Epidermal melanocyte (primary cell): ENCODE measurements at regions not wholly inside any gene's neighbourhood (a gene's known extent, or its start where the extent isn't known, plus 50 kb on each side); places are given as distances from the start of the nearest gene placed in this dataset.

Experiments
- DNase-seq: peaks from one replicate; pipeline ENCODE4 v3.0.0; 2011; ENCODE audit warnings: low spot score; ENCODE audit not compliant: insufficient read length

DNA sequence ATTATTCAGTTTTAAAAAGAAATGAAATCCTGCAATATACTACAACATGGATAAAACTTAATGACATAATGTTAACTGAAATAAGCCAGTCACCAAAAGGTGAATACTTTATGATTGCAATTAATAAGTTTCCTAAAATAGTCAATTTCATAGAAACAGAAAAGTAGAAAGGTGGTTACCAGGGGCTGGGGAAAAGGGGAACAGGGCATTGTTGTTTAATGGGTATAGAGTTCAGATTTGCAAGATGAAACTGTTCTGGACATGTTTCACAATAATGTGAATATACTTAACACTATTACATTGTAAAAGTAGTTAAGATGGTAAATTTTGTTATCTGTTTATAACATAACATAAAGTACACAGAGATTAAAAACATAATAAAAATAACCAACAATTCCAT lies 550.9 kb downstream of the CCER1 start:
- no peak for DNase-seq

DNA sequence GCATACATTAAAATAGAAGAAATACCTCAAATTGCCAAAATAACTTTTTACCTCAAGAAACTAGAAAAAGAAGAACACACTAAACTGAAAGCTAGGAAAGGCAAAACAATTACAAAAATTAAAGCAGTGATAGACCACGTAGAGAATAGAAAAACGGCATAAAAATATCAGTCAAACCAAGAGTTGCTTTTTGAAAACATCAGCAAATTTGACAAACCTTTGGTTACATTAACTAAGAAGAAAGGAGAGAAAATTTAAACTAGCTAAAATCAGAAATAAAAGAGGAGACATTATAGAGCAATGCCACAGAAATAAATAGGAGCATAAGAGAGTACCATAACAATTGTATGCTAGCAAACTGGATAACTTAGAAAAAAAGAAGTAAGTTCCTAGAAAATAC lies 553.8 kb downstream of the CCER1 start:
- DNase-seq, result no peak

DNA sequence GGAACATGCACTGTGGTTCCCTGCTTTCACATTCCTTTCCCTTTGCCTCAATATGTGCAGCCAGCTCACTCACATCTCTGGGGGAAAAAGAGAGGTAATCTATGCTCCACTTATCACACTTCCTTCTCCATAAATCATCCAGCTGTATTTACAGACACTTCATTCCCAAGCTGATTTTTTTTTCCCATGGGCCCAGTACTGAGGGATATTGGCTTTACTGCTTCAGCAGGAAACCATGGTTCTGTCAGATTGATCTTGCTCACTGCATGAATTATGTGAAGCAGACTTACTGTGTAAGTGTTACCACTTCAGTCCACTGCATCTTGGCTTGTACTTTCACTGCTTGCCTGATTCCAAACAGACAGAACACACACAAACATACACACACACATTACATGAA lies 555.6 kb downstream of the CCER1 start:
- DNase-seq, result no peak

DNA sequence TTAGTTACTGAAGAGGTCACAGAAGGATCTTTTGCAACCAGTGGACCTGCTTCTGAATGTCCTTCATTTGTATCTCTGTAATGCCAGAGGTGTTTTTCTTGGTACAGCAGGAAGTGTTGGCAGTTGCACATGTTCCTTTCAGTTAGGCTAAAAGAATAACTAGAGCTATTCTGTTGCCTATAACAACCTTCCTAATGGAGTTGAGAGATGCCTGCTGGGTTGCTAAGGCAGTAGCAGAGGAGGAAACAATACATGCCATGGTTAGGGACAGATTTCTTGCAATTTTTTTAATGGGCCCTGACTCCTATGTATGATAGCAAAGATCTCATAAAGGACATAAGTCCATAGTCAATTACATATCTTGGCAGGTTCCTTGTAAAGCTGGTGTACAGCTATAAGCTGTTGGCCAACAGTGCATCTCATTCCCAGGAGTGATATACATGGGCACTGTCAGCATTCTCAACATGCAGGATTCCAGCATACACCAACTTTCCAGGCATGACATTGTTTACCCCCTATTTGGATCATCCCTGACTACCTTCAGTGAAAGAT lies 556.6 kb downstream of the CCER1 start:
- DNase-seq, result no peak

DNA sequence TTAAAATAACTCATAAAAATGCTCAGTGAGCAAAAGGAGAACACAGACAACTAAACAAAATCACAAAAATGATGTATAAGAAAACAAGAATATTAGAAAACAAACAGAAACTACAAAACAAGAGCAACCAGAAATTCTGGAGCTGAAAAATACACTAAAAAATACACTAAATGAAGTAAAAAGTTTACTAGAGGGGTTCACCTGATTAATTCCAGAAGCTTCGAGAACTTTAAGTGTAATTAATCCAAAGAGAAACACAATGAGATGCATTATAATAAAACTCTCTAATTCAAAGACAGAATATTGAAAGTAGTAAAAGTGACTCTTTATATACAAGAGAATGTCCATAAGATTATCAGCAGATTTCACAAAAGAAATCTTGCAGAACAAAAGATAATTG lies 558.4 kb downstream of the CCER1 start:
- DNase-seq, result no peak

DNA sequence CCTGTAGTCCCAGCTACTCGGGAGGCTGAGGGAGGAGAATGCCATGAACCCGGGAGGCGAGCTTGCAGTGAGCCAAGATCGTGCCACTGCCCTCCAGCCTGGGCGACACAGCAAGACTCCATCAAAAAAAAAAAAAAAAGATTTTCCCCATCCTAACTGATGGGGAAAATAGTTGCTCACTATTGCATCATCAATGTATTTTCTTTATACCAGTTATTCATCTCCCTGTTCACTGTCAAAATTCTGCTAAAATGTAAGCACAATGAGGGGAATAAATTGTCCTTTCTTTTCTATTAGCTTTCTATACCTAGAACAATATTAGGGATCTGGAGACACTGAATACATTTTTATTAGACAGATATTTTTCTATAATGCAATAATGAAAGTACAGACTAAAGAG lies 561.3 kb downstream of the CCER1 start:
- DNase-seq, result no peak

DNA sequence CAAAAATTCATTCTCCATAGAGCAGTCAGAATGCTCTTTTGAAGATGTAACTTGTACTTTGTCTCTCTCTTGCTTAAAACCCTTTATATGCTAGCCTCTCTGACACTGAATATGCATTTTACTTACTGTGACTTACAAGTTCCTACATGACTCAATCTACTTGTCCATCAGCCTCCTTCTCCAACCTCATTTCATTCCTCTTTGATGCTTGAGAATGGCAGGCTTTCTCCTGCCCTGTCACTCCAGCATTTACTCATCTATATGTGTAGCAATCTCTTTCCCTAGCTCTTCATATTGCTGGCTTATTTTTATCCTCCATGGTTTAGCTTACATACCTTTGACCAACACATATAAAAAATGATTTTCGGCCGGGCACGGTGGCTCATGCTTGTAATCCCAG lies 561.9 kb downstream of the CCER1 start:
- no peak for DNase-seq

DNA sequence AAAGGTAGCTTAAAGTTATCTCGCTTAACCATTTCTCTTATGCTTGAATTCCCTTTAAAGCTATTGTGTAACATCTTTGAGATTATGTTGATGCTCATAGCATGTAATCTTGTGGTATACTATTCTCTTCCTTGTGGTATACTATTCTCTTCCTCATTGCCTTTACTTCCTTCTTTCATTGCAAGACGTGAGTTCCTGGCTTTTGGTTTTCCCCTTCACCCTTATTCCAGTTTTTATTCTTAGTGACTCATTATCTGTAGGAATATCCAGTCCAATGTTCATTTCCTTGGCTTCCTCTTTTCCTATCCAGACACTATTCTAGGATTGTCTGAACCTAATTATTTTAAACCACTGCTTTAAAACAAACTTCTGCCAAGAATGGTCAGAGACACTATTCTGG lies 564.0 kb downstream of the CCER1 start:
- DNase-seq, result no peak

DNA sequence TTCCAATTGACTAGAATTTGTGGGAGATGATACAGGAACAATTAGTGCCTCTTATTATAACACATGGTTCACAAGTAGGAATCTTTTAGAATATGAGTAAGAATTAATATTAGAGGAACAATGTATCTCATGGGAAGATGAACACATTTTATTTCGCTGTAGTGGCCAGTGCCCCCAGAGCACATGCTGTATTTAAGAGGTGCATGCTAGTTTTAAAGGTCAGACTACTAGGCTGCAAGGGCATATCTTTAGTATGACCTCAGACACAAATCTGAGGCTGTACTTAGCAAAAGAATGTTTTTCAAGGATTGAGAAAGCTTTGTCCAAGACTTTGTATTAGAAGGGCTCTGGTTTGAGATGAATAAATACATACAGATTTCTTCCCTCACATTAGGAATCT lies 586.9 kb downstream of the CCER1 start:
- DNase-seq, result no peak

DNA sequence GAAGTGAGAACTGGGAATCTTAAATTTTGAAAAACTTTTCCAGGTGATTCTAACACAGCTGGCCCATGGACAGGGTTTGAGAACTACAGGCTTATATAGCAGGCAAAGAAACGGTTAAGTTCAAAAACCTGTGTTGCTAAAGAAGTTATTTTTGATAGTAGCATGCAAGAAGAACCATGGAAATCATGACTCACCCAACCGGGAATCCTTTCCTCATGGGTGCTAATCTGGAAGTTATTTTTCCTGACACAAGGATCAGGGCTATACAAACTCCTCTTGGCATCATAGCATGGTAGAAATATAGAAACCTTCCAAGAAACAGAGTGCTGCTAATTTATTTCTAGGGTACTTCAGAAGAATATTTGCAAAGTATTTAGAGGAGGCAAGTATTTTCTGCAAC lies 588.7 kb downstream of the CCER1 start:
- DNase-seq, result no peak

DNA sequence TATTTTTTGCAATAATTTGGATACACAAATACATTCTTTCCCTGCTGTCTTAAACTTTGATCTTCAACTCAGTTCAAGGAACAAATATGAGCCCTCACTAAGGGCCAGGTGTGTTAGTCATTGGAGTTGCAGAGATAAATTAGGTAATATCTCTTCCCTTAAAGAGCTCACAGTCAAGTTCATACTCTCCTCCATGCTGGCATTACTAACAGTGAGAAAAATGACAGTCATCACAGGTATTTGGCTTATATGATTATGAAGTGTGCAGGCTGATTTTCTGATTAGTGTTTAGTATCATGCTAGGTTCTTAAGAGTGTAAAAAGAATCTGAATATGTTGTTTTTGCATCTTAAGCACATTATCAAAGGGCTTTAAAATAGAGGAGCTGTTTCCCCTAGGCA lies 594.7 kb downstream of the CCER1 start:
- DNase-seq, result no peak

DNA sequence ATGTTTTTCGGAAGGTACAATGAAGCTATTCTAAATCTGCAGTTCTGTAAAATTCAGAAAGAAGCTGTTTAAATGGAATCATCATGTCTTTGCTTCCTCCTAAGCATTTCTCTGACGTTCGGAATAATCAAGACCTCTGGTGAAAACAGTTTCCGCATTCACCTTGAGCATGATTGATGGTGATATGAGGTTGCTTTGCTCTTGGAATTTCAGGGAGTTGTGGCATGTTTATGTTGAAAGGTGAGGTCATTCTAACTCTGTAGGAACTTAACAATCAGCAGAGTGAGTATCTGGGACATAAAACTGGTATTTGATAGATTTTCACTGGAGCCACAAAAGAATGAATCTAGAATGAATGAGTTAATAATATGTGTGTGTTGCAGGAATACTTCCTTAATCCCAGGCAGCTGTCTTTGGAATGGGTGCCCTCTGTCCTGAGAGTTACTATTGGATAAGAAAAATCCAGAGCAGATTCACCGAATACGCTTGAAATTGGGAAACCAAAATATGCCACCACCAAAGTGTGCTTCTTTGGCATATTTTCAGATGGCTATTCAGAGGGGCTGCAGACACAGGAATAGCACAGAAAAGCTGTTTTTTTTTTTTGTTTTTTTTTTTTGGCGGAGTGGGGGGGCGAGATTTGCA lies 599.1 kb downstream of the CCER1 start:
- DNase-seq, result no peak

DNA sequence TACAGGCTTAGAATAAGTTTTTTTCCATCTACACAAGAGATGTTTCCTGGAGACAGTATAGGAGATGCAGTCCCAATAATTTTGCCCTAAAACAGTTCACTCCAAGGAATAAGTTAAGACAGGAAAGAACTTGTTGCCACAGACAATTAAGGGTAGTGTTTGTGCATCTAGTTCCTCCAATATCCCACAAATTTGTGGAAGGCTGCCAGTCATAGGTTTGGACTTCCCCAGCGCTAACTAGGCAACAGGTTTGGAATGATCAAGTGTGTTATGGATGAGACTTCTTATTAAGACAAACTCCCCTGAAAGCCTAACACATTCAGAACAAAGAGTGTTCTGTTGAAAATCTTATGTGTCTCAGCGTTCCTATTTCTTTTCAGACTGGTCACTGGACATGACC lies 611.0 kb downstream of the CCER1 start:
- DNase-seq, result no peak

DNA sequence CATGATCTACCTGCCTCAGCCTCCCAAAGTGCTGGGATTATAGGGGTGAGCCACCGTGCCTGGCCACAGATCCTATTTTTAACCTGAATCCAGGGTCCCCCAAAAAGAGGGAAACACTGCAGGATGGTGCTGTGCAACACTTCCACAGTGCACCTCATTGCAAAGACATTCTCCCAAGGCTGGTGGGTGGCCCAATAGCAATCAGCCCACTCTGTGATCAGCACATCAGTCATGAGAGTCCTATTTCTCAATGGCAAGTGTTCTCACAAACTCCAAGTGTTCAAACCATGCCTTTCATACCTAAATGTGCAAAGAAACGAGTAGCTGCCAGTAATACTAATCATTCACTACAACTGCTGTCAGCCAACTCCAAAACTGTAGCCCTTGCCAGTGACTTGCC lies 612.9 kb downstream of the CCER1 start:
- no peak for DNase-seq

DNA sequence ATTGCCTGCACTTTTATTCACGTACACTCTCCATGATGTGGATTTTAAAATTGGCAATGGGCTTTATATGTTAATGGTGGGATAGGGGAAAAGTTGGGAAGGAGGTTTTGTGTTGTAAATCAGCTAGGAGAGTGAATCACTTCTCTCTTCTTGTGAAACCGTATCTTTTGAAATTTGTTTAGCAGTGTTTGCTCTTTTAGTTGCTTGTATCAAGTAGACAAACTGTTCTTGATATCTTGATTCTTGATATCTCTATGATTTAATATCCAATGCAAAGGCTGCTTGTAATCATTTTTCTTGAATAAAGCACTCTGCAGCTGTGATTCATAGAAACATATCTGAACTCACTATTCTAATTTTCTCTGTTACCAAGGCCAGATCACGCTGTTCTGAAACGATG lies 615.1 kb downstream of the CCER1 start:
- DNase-seq, result no peak

DNA sequence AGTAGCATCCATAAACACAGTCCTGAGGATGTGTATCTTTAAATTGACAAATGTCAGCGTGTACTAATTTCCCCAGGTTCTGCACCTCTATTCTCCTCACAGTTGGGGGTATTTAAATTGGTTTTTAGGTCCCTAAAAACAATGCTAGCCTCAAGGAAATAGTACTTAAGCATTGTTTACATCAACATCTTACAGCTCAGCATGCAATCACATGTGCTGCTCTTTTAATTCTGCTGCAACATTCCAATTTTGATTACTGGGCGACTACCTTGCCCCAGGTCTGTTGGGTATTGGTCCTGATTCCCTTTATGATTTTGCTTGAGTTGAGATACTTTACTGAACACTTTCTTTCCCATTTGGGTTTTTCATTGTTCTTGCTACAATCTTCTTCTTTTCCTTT lies 616.6 kb downstream of the CCER1 start:
- no peak for DNase-seq

DNA sequence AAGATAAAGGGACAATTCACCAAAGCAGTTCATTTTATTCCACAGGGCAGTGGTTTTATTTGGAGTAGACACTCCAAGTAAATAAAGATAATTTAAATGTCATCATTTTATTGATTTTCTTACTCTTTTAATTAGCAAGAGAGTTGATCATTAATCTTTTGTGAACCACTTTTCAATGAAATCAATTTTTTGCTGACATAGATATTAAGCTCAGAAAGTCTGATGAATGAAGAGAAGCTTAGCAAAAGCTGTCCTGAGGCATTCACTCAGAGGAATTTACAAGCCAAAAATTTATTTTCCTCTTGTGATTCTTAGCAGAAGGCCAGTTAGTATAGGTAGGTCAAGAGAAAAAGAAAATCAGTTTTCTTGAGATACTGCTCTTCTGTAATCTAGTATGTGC lies 618.0 kb downstream of the CCER1 start:
- DNase-seq, result no peak

DNA sequence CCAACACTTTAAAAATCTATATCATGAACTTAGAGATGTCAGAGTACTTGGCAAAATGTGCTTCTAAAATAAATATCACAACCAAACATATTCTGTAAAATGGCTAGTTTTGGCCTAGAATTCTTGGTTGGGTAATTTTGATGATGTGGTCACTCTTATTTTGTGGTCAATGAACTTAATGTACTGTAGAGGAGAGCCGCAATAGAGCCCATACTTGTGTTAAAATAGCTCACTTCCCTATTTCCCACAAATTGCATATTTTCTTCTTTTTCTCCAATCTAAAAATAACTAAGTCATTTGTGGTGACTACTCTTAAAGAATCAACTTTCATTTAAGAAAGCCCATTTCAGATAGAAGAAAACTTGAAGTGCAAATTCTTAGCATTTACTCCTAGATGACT lies 619.4 kb downstream of the CCER1 start:
- no peak for DNase-seq

DNA sequence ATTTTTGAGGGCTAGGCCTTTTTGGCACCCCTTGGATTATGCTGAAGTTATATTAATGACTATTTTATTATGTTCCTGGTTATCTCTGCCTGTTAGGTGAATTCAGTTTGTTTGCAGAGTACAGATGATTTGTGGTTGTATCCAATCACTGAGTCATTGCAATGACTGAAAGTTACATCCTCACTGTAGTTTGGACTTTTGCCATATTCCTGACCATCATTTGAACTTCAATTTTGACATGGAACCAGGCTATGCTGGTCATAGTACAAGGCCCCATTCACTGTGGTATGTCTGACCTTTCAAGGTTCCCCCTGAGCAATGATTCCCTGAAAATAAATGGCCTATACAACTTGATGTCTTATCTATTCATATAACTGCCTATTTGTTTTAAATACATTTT lies 621.0 kb downstream of the CCER1 start:
- DNase-seq, result peak; percentile 37

DNA sequence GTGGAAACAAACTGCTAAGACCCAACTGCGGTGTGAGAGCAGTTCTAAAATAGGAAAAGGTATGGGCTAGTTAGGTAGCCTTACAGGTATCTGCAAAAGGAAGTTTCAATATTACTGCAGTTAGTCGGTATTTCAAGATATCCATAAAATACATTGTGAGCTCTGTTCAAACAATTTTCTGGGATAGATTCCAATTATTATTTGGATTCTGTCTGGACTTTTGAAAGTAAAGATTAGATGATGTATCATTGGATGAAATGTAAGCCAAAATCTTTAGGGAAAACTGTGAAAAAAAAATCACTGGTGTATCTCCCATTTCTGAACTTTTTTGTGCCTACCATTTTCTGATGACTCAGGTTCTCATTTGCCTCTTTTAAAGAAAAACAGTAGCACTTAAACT lies 621.6 kb downstream of the CCER1 start:
- DNase-seq, result no peak

DNA sequence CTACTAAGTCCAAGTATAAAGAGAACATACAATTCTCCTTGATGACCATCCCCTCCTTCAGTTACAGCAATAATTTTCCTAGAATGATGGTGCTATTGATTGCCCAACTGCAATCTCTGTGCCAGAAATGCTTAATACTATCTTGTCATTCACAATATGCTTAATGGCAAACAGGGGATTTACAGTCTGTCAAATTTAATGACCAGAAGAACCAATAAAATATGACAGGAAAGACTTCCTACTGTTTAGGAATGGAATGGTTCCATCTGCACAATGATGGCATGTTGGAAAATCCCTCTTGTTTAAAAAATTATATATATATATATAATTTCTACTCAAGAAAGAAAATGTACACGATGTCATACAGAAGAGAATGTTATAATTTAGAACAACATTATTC lies 623.2 kb downstream of the CCER1 start:
- no peak for DNase-seq

DNA sequence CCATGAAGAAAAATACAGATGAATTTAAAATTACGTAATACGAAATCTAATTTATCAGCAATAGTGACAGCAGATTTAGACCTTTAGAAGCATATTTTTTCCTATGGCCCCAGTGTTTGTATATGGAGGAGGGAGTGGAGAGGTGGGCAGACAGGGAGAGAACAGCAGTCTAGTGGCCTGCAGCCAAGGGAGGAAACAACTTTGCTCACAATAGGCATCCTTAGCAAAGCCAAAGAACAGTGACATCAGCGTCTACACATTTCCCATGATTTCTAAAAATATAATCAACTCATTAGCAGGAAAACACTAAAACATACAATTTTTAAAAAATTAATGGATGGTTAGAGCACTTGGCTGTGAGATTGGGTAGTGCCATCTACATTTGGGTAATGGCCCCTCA lies 622.6 kb upstream of the ATP2B1 start:
- no peak for DNase-seq

DNA sequence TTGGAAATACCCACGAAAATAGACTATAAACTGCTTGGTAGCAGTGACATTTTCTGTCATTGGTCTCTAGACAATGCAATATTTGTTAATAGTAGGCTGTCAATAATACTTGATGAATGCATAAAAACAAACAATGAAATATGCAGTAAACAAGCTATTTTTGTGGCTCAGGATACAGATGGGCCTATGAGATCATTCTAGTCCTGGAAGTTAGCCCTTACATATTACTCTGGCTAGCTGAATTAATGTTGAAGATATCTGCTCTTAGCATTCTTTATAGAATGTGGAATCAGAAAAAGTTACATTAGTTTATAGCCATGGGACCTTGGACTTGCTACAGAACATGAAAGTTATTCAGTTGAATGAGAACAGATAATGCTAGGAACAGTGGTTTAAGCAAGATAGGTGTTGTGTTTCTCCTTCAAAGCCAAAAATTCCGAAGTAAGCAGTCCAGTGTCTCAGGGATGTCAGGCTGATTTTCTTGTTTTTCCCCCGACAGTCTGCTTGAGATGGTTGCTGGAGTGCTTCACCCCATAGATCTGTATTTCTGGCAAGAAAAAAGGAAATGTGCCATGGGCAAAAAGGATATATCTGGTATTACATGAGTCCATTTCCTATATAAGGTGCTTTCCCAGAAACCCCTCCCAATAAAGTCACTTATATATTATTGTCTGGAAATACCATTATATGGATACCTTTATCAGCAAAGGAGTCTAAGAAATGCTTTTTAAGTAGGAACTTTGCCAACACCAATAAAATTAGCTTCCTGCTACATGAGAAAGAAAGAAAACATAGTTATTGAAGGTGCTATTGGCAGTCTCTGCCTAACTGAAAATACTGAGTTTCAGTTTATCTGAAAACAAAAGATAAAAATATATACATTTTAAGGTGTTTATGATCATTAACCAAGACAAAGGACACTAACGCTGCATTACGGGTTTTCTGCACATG lies 619.4 kb upstream of the ATP2B1 start:
- no peak for DNase-seq
